IMR-90 (cell line): ENCODE measurements at regions not wholly inside any gene's neighbourhood (a gene's known extent, or its start where the extent isn't known, plus 50 kb on each side); places are given as distances from the start of the nearest gene placed in this dataset.

Experiments used
- ATAC-seq: fragments of 200-7000 bp; cut with Tn5 transposase; 2 replicates; pipeline ENCODE4 v1.9.1; 2020; ENCODE audit warnings: low read depth, mild to moderate bottlenecking, moderate library complexity
- BruUV-seq: library from RNA; stranded (reverse); fragments of 400-500 nt; replicated peaks from 2 replicates; lab custom pipeline; 2021; lab: Mats Ljungman, UMichigan
- CTCF ChIA-PET: fragments of 300-600 bp; formaldehyde crosslinking; extraction: SDS; loops from one replicate; lab custom pipeline; 2021; ENCODE audit warnings: antibody characterized with exemption; lab: Yijun Ruan, JAX
- POLR2A ChIA-PET: fragments of 300-600 bp; sonication (Branson Sonifier 250); formaldehyde crosslinking; loops from one replicate; lab custom pipeline; 2022; ENCODE audit warnings: antibody characterized with exemption; ENCODE audit not compliant: unreplicated experiment; lab: Charles Lee
- DNase-seq: peaks from one replicate; pipeline ENCODE4 v3.0.0; 2013
- H2AFZ ChIP-seq: replicated peaks from 2 replicates; pipeline ENCODE3; 2013; ENCODE audit warnings: low read length, mild to moderate bottlenecking; ENCODE audit not compliant: poor library complexity
- H2AK5ac ChIP-seq: 2 replicates; pipeline ENCODE4 v1.6.1; 2013; ENCODE audit warnings: low read depth, low read length, inconsistent platforms
- H2AK9ac ChIP-seq: replicated peaks from 2 replicates; pipeline ENCODE3; 2013; ENCODE audit warnings: mild to moderate bottlenecking, low read depth, low read length, moderate library complexity; ENCODE audit not compliant: poor library complexity
- H2BK120ac ChIP-seq: 2 replicates; pipeline ENCODE4 v1.6.1; 2013; ENCODE audit warnings: low read depth, low read length, inconsistent platforms
- H2BK15ac ChIP-seq: 3 replicates; pipeline ENCODE4 v1.6.1; 2013; ENCODE audit warnings: low read depth, low read length, inconsistent platforms
- H2BK20ac ChIP-seq: 2 replicates; pipeline ENCODE4 v1.6.1; 2013; ENCODE audit warnings: low read depth, mild to moderate bottlenecking, inconsistent platforms, low read length, moderate library complexity
- H2BK5ac ChIP-seq: 2 replicates; pipeline ENCODE4 v1.6.1; 2013; ENCODE audit warnings: mild to moderate bottlenecking, low read depth, low read length, inconsistent platforms; ENCODE audit not compliant: poor library complexity, severe bottlenecking
- H3K14ac ChIP-seq: replicated peaks from 2 replicates; pipeline ENCODE4 v1.6.1; 2013; ENCODE audit warnings: low read depth, low read length, inconsistent platforms
- H3K18ac ChIP-seq: 2 replicates; pipeline ENCODE4 v1.6.1; 2013; ENCODE audit warnings: low read depth, low read length, control low read depth
- H3K23ac ChIP-seq: 2 replicates; pipeline ENCODE4 v1.6.1; 2013; ENCODE audit warnings: low read depth, low read length, inconsistent platforms
- H3K27ac ChIP-seq: 2 replicates; pipeline ENCODE4 v1.5.1; 2013; ENCODE audit warnings: mild to moderate bottlenecking, control low read depth, low read length; ENCODE audit not compliant: insufficient read depth
- H3K27me3 ChIP-seq: 2 replicates; pipeline ENCODE4 v1.6.1; 2013; ENCODE audit warnings: low read length; ENCODE audit not compliant: control insufficient read depth, insufficient read depth
- H3K36me3 ChIP-seq: 2 replicates; pipeline ENCODE4 v1.6.1; 2013; ENCODE audit warnings: low read length, mixed read lengths; ENCODE audit not compliant: control insufficient read depth, insufficient read depth
- H3K4ac ChIP-seq: 2 replicates; pipeline ENCODE4 v1.6.1; 2013; ENCODE audit warnings: low read depth, low read length, inconsistent platforms
- H3K4me1 ChIP-seq: 2 replicates; pipeline ENCODE4 v1.6.1; 2013; ENCODE audit warnings: low read length, mixed read lengths; ENCODE audit not compliant: control insufficient read depth, insufficient read depth
- H3K4me2 ChIP-seq: 2 replicates; pipeline ENCODE4 v1.6.1; 2013; ENCODE audit warnings: low read depth, mild to moderate bottlenecking, control low read depth, low read length, moderate library complexity
- H3K4me3 ChIP-seq: 2 replicates; pipeline ENCODE4 v1.5.1; 2013; ENCODE audit warnings: low read depth, mild to moderate bottlenecking, control low read depth, low read length, moderate library complexity; ENCODE audit not compliant: insufficient read depth
- H3K56ac ChIP-seq: 2 replicates; pipeline ENCODE4 v1.6.1; 2013; ENCODE audit warnings: low read length, inconsistent platforms; ENCODE audit not compliant: insufficient read depth; ENCODE audit errors: extremely low read depth
- H3K79me1 ChIP-seq, 2 experiments: 2 replicates each; pipeline ENCODE4 v1.6.1; 2013; ENCODE audit warnings: low read length in 2 of 2, inconsistent platforms in 1 of 2, low read depth in 1 of 2
- H3K9ac ChIP-seq: 2 replicates; pipeline ENCODE4 v1.6.1; 2013; ENCODE audit warnings: low read depth, low read length, control low read depth
- H3K9me1 ChIP-seq: 2 replicates; pipeline ENCODE4 v1.6.1; 2013; ENCODE audit warnings: low read length, inconsistent platforms; ENCODE audit not compliant: insufficient read depth
- H3K9me3 ChIP-seq: 2 replicates; pipeline ENCODE4 v1.6.1; 2013; ENCODE audit warnings: low read length; ENCODE audit not compliant: control insufficient read depth, insufficient read depth
- H4K20me1 ChIP-seq: 2 replicates; pipeline ENCODE4 v1.6.1; 2013; ENCODE audit warnings: low read length, inconsistent platforms; ENCODE audit not compliant: insufficient read depth
- H4K5ac ChIP-seq: 2 replicates; pipeline ENCODE4 v1.6.1; 2013; ENCODE audit warnings: mild to moderate bottlenecking, low read depth, low read length, control low read depth
- H4K8ac ChIP-seq, 2 experiments: 2 replicates each; pipeline ENCODE4 v1.6.1; 2013; ENCODE audit warnings: low read depth in 2 of 2, low read length in 2 of 2, control low read depth in 1 of 2, inconsistent platforms in 1 of 2
- H4K91ac ChIP-seq: 2 replicates; pipeline ENCODE4 v1.6.1; 2013; ENCODE audit warnings: low read depth, low read length, inconsistent platforms; ENCODE audit not compliant: insufficient read depth
- CTCF ChIP-seq: conservative IDR thresholded peaks from 2 replicates; pipeline ENCODE4 v1.5.1; 2012; ENCODE audit warnings: mild to moderate bottlenecking, low read depth, low read length, improper control_type of control experiment
- FOS ChIP-seq: fragments of 150-350 bp; IDR thresholded peaks from 2 replicates; pipeline ENCODE4 v1.6.1; 2016; ENCODE audit warnings: low read depth, low read length
- MAFK ChIP-seq: IDR thresholded peaks from 2 replicates; pipeline ENCODE4 v1.6.1; 2012; ENCODE audit warnings: low read depth, low read length, improper control_type of control experiment
- RAD21 ChIP-seq: IDR thresholded peaks from 2 replicates; pipeline ENCODE4 v1.6.1; 2012; ENCODE audit warnings: low read length, improper control_type of control experiment
- RCOR1 ChIP-seq: IDR thresholded peaks from 2 replicates; pipeline ENCODE4 v1.6.1; 2012; ENCODE audit warnings: mild to moderate bottlenecking, low read length, improper control_type of control experiment; ENCODE audit not compliant: insufficient replicate concordance
- USF2 ChIP-seq: fragments of 150-350 bp; IDR thresholded peaks from 2 replicates; pipeline ENCODE4 v1.6.1; 2017; ENCODE audit warnings: mild to moderate bottlenecking, antibody characterized with exemption, low read length, low read depth
- WGBS, 2 experiments: methylation state at CpG; one replicate each; pipeline versions ENCODE4 v1.1.5 to v1.1.7; 2013; ENCODE audit warnings: missing lambda C conversion rate in 2 of 2; ENCODE audit not compliant: insufficient read length in 1 of 2; ENCODE audit errors: extremely low coverage in 2 of 2; 5-methylcytosine and 5-hydroxymethylcytosine counted together
- dilution Hi-C: fragments of 300-500 bp; cut with HindIII; formaldehyde crosslinking; loops from one replicate; pipeline ENCODE4 v1.14.3; 2018; ENCODE audit warnings: low sequenced_read_pairs; ENCODE audit not compliant: unreplicated experiment
- in situ Hi-C: fragments of 300-500 bp; cut with MboI; formaldehyde crosslinking; loops from 3 replicates; pipeline ENCODE4 v1.14.3; 2019; ENCODE audit warnings: low sequenced_read_pairs, inconsistent platforms, mixed read lengths
- intact Hi-C: fragments of 100-400 bp; cut with micrococcal nuclease; formaldehyde crosslinking; loops from 2 replicates; pipeline ENCODE4 v1.10.0; 2022

- Histone ChIP-seq H3K23ac (no peak overlapping the region), H2BK15ac (no peak overlapping the region), H3K4me2 (no peak overlapping the region), H2AK9ac (no peak overlapping the region), H2BK5ac (no peak overlapping the region), H4K8ac (no peak overlapping the region), H3K79me1 (no peaks in the 10 kb centered on the region), H4K20me1 (no peaks in the 10 kb centered on the region), H3K18ac (no peak overlapping the region), H4K91ac (no peak overlapping the region), H4K5ac (no peak overlapping the region), H3K4me3 (no peak overlapping the region), H3K4ac (no peak overlapping the region), H2AFZ (no peak overlapping the region), H3K4me1 (no peaks in the 10 kb centered on the region), H2BK20ac (no peak overlapping the region), H3K9me1 (no peaks in the 10 kb centered on the region), H2BK120ac (no peak overlapping the region), H3K56ac (no peak overlapping the region), H3K27ac (no peak overlapping the region), H3K36me3 (no peaks in the 10 kb centered on the region), H3K9me3 (peaks cover 4% of the 10 kb centered on the region; the same call in 1 of the 2 replicates), H3K9ac (no peak overlapping the region), H2AK5ac (no peak overlapping the region), H3K14ac (no peak overlapping the region), H3K27me3 (no peaks in the 10 kb centered on the region)
- intact Hi-C loops (no loop called here), in situ Hi-C loops (no loop called here), dilution Hi-C loops (no loop called here)
- TF ChIP-seq USF2 (no peak), FOS (no peak), CTCF (no peak), RAD21 (no peak), RCOR1 (no peak), MAFK (no peak)
- DNase-seq (no peak), ATAC-seq (no peak)
- WGBS, 2 experiments, result no CpG with 5 or more reads among the region's 2 CpGs
- no TSS peak for BruUV-seq
- POLR2A ChIA-PET, result no interaction called here
- CTCF ChIA-PET, result no interaction called here
Measured at GRCh38 chr16:60717808-60718207, 1318.4 kb downstream of the CDH8 start.
